Germinal center (tissue), 1 donor: ENCODE measurements at regions not wholly inside any gene's neighbourhood (a gene's known extent, or its start where the extent isn't known, plus 50 kb on each side); places are given as distances from the start of the nearest gene placed in this dataset.

Experiments used
- DNase-seq: peaks from one replicate; pipeline ENCODE4 v3.0.0; 2012; ENCODE audit warnings: mixed read lengths, low spot score

DNA sequence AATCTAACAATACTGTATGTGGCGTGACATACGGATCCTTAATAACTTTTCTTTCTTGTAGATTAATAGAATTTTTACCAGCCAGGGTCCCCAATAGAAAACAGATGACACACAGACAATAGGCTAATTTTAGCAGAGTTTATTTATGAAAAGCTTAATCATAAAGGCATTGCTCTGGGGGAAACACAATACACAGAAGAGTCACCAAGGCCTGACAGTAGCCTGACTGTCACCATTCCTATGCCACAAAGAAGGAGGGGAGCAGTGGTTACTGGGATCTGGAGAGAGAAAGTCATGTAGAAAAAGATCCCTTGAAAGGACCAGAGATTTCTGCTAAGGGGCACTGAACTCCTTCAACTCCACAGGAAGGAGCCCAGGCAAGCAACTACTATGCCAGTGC lies 139.5 kb downstream of the METTL4 start:
- no peak for DNase-seq

DNA sequence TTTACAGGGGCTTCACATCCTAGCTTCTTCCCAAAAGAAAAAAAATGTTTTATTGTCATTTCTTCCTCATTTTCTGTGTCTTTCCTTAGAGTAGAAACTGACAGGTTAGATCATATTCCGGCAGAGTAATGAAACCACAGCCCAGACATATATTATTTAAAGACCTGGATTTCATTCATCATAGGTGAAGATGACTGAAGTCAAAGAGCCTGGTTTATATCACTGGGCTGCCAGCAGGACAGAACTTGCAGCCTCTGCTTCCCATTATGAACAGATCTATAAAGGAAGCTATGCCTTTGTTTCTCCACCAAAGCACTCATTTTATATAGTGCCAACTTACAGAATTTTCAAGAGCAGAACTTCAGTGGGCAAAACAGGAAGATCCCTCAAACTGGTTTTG lies 137.9 kb downstream of the METTL4 start:
- no peak for DNase-seq

GRCh38 chr18:2441544-2441943 lies 129.8 kb downstream of the METTL4 start:
- DNase-seq: no peak

GRCh38 chr18:2442006-2442405 lies 129.3 kb downstream of the METTL4 start:
- DNase-seq: no peak

DNA sequence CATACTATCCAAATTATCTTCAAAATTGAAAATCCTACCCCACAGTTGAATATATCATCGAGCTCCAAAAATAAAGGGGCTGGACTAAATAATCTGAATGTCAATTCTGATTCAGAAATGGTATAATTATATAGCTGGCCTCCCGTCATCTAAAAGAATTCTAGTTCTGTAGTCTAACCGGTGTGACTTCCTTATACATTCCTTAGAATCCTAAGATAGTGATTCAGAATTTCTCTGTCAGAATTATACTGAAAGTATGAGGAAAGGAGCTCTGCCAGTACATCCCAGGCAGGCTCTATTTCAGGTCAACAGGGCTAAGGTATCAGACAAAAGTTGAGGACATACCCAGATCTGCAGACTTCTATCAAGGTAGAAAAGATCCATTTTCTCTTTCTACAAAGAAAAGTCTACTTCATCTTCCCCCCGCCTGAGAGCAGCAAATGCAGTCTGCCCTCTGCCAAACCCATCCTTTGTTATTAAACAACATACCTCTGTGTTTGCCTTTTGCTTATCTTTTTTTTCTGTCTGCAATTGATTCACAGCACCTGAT lies 128.5 kb downstream of the METTL4 start:
- DNase-seq: no peak

- no peak for DNase-seq
Measured at GRCh38 chr18:2444201-2444875, 127.0 kb downstream of the METTL4 start.

DNA sequence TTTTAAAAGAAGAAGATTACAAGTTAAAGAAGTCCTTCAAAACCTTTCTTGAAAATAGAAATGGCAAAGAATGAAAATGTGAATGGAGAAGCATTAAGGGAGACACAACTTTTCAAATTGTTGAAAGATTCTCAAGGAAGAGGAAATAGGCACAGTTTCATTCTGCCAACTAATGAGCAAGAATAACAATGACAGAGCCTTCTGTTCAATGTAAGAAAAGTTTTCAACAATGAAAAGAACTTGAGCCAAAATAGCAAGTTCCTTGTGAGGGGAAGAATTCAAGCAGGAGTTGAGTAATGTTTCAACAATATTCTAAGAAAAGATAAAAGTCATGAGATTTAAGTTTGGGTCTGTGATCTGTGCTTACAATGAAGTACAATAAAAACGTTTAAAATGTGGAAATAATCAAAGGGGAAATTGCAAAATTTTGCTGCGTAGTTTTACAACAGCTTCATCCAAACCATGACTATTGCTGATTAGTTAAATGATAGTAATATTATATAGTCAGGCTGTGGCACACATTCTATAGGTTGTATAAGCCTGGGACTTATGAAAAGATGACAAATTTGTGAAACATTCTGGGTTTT lies 122.6 kb downstream of the METTL4 start:
- DNase-seq: no peak

DNA sequence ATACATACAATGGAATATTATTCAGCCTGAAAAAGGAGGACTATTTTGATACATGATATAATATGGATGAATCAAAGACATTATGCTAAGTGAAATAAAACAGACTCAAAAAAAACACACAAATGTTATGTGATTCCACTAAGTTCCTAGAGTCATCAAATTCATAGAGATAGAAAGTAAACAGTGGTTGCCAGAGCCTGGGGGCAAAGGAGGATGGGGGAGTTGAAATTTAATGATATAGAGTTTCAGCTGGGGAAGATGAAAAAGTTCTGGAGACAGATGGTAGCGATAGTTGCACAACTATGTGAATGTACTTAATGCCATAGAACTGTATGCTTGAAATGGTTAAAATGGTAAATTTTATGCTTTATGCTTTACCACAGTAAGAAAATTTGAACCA lies 119.7 kb downstream of the METTL4 start:
- no peak for DNase-seq

DNA sequence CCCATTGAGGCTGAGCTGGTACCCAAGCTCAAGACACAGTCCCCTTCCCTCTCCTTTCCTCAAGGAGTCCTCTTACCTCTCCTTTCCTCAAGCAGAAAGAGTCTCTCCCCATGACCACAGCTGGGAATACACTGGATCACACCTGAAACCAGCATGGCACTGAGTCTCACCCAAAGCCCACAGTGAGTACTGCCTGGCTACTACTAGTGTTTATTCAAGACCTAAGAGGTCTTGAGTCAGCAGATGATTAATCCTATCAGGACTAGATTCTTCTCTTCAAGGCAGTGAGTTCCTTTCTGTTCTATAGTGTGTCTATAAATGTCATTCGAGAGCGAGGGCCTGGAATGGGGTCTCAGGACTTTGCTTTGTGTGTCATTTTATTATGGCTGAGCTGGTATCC lies 111.4 kb downstream of the METTL4 start:
- no peak for DNase-seq

DNA sequence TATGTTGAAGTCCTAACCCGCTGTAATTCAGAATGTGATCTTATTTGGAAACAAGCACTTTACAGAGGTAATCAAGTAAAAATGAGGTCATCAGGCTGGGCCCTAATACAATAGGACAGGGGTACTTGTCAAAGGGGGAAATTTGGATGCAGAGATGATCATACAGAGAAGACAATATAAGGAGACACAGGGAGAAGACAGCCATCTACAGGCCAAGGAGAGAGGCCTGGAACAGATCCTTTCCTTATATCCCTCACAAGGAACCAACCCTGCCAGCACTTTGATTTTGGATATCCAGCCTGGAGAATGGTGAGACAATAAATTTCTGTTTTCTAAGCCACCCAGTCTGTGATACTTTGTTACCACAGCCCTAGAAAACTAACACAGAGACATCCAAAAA lies 104.3 kb downstream of the METTL4 start:
- DNase-seq: no peak

DNA sequence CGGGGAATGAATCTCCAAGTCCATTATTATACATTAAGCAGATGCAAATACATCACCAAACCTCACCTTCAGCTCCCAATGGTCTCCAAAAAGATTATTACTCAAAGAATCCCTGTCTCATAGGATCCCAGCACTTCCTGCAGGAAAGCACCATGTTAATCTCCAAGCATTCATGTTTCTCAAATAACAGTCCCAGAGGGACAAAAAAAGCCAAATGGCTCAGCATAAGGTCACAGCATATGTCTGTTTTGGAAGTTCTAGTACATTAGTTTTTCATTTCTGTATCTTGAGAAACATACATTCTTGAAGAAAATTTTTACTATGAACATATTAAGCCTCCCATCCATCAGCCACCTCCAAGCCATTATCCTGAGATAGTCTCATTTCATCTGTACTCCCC lies 103.3 kb downstream of the METTL4 start:
- no peak for DNase-seq

GRCh38 chr18:2471523-2471922 lies 99.8 kb downstream of the METTL4 start:
- no peak for DNase-seq

DNA sequence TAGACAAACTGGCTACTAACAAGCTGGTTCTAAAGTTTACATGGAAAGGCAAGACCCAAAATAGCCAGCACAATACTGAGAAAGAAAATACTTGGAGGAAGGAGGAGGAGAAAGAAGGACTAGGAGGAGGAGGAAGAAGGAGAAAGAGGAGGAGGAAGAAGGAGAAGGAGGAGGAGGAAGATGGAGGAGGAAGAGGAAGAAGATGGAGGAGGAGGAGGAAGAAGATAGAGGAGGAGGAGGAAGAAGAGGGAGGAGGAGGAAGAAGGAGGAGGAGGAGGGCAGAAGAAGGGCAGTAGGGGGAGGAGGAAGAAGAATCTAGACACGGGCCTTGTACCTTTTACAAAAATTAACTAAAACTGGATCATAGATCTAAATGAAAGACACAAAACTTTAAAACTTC lies 92.6 kb downstream of the METTL4 start:
- DNase-seq: no peak

DNA sequence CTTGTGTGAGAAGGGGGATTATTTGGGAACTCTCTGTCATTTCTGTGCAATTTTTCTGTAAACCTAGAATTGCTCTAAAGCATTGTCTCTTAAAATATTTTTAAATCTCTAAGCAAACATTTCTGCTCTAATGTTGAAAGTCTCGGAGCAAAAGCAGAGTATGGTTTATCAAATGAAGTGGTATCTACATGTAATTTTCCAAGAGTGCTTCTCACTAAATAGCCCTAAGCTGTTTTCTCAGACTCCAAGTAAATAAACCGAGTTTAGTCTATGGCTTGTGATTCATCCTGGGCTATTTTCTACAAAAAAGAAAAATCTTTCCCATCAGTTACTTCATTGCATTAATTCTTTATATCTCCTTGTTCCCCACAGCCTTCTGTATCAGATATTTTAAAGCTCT lies 90.8 kb downstream of the METTL4 start:
- DNase-seq: no peak

GRCh38 chr18:2482706-2483475 lies 88.4 kb downstream of the METTL4 start:
- no peak for DNase-seq

DNA sequence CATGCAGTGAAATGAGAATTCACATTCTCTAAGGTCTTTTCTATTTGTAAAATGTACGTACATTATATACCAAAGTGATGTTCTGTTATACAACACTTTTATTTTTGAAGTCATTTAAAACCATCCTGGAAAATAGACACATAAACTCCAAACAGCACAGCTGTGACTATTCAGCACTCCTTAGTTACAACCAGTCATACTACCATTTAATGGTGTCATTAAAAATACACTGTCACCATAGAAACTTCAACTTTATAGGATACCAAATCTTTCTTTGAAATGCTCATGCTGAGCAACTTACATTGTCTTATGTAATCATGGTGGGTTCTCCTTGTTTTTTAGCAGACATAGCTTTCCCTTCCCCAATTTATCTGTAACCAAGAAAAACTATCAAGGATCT lies 85.3 kb downstream of the METTL4 start:
- no peak for DNase-seq

DNA sequence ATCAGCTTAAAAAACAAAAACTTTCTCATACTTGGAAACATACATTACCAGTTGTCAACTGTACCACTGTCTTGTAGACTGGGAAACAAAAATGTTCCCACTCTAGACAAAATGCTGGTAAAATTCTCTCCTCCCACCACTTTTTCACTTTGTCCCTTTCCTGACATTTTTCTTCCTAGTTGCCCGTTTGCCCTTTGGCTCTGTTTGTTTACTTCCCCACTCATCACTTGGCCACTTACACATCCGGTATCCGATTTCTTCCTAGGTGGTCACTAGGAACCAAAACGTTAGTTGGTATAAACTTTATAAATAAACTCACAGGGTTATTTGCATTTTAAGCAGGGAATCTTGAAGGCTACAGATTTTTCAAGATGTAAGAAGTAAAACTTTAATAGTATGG lies 84.9 kb downstream of the METTL4 start:
- DNase-seq: no peak
